Stimulated activated CD8-positive, alpha-beta memory T cell treated with anti-CD3 and anti-CD28 coated beads, Interleukin-15, amount 100 ng/mL, for 48 hours (primary cell): ENCODE measurements at regions not wholly inside any gene's neighbourhood (a gene's known extent, or its start where the extent isn't known, plus 50 kb on each side); places are given as distances from the start of the nearest gene placed in this dataset.

Source experiments
- DNase-seq, 2 donors: peaks; one replicate each; pipeline ENCODE4 v3.0.0-alpha.2; 2020; ENCODE audit warnings: low read depth in 2 of 2

GRCh38 chr2:126568734-126569133 lies 87.2 kb upstream of the GYPC start:
- no peak for DNase-seq

- DNase-seq: no peak
These were observed 84.6 kb upstream of the GYPC start for GRCh38 chr2:126571403-126571802.

GRCh38 chr2:126575631-126576030 lies 80.3 kb upstream of the GYPC start:
- no peak for DNase-seq

GRCh38 chr2:126579868-126580267 lies 76.1 kb upstream of the GYPC start:
- no peak for DNase-seq

GRCh38 chr2:126586317-126586716 lies 69.6 kb upstream of the GYPC start:
- DNase-seq: no peak

- no peak for DNase-seq
These were observed 56.9 kb upstream of the GYPC start for GRCh38 chr2:126599062-126599461.

- DNase-seq: no peak
These were observed 55.2 kb upstream of the GYPC start for GRCh38 chr2:126600742-126601141.

GRCh38 chr2:126602334-126602733 lies 53.6 kb upstream of the GYPC start:
- DNase-seq: no peak
